GM12878 (cell line): ENCODE measurements at regions not wholly inside any gene's neighbourhood (a gene's known extent, or its start where the extent isn't known, plus 50 kb on each side); places are given as distances from the start of the nearest gene placed in this dataset.

Experiments
- CEBPB ChIP-seq, 2 experiments: fragments of 150-350 bp in 1 of 2; IDR thresholded peaks; 2 replicates each; pipeline ENCODE4 v1.6.1; 2012 to 2014; ENCODE audit warnings: low read depth in 2 of 2, low read length in 2 of 2, borderline replicate concordance in 1 of 2, inconsistent platforms in 1 of 2
- CREB1 ChIP-seq: IDR thresholded peaks from 2 replicates; pipeline ENCODE4 v1.6.1; 2012; ENCODE audit warnings: low read depth, mild to moderate bottlenecking, inconsistent platforms
- DPF2 ChIP-seq: fragments of 450-650 bp; IDR thresholded peaks from 2 replicates; pipeline ENCODE4 v1.6.1; 2017; ENCODE audit warnings: mild to moderate bottlenecking
- ESRRA ChIP-seq: IDR thresholded peaks from 2 replicates; pipeline ENCODE4 v1.6.1; 2012; ENCODE audit warnings: mild to moderate bottlenecking, low read length, improper control_type of control experiment
- RAD21 ChIP-seq: IDR thresholded peaks from 2 replicates; pipeline ENCODE4 v1.6.1; 2011; ENCODE audit warnings: mild to moderate bottlenecking, low read depth, low read length, moderate library complexity; ENCODE audit not compliant: insufficient read depth
- STAT3 ChIP-seq: IDR thresholded peaks from 2 replicates; pipeline ENCODE4 v1.6.1; 2011; ENCODE audit warnings: low read depth, low read length, improper control_type of control experiment
- WRNIP1 ChIP-seq: IDR thresholded peaks from 2 replicates; pipeline ENCODE4 v1.6.1; 2011; ENCODE audit warnings: low read depth, low read length, improper control_type of control experiment, borderline replicate concordance
- TF ChIP-seq, protein P1 (sequence below): fragments of 450-650 bp; formaldehyde crosslinking; IDR thresholded peaks from 2 replicates; pipeline ENCODE4 v1.4.0; 2022; ENCODE audit warnings: mild to moderate bottlenecking, moderate library complexity
- TF ChIP-seq, protein P2 (sequence below): fragments of 450-650 bp; IDR thresholded peaks from 2 replicates; pipeline ENCODE4 v1.6.1; 2017; ENCODE audit warnings: mild to moderate bottlenecking, moderate library complexity
- TF ChIP-seq, protein P3 (sequence below), 3 experiments: IDR thresholded peaks in 2 of 3; conservative IDR thresholded peaks in 1 of 3; 2 replicates each; pipeline ENCODE4 v1.5.1; 2011; ENCODE audit warnings: low read depth in 3 of 3, low read length in 3 of 3, mild to moderate bottlenecking in 3 of 3, control low read depth in 2 of 3, moderate library complexity in 2 of 3, inconsistent platforms in 1 of 3, mixed read lengths in 1 of 3; ENCODE audit not compliant: control insufficient read depth in 2 of 3, insufficient read depth in 1 of 3; ENCODE audit errors: extremely low read depth in 1 of 3
- TF ChIP-seq, protein P4 (sequence below): IDR thresholded peaks from 2 replicates; pipeline ENCODE4 v1.6.1; 2012; ENCODE audit warnings: low read depth, low read length, improper control_type of control experiment

DNA sequence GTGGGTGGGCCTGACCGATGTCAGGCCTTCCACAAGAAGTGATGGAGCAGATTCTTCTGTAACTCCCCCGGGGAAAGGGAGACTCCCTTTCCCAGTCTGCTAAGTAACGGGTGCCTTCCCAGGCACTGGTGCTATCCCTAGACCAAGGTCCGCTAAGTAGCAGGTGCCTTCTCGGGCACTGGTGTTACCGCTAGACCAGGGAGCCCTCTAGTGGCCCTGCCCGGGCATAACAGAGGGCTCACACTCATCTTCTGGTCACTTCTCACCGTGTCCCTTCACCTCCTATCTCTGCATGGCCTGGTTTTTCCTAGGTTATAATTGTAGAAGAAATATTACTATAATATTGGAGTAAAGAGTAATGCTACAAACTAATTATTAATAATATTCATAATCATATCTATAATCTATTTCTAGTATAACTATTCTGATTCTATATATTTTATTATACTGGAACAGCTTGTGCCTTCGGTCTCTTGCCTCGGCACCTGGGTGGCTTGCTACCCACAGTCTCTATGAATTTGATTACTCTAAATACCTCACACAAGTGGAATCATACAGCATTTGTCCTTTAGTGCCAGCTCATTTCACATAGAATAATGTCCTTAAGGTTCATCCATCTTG, 1378.7 kb downstream of the XPNPEP1 start:
- TF ChIP-seq, protein P1, sequence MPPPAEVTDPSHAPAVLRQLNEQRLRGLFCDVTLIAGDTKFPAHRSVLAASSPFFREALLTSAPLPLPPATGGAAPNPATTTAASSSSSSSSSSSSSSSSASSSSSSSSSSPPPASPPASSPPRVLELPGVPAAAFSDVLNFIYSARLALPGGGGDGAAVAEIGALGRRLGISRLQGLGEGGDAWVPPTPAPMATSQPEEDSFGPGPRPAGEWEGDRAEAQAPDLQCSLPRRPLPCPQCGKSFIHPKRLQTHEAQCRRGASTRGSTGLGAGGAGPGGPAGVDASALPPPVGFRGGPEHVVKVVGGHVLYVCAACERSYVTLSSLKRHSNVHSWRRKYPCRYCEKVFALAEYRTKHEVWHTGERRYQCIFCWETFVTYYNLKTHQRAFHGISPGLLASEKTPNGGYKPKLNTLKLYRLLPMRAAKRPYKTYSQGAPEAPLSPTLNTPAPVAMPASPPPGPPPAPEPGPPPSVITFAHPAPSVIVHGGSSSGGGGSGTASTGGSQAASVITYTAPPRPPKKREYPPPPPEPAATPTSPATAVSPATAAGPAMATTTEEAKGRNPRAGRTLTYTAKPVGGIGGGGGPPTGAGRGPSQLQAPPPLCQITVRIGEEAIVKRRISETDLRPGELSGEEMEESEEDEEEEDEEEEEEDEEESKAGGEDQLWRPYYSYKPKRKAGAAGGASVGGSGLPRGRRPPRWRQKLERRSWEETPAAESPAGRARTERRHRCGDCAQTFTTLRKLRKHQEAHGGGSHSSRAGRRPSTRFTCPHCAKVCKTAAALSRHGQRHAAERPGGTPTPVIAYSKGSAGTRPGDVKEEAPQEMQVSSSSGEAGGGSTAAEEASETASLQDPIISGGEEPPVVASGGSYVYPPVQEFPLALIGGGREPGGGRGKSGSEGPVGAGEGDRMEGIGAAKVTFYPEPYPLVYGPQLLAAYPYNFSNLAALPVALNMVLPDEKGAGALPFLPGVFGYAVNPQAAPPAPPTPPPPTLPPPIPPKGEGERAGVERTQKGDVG (CRISPR knock-in tag), result no peak
- peak; percentile 90 for TF ChIP-seq RAD21
- no peak for TF ChIP-seq WRNIP1
- TF ChIP-seq ESRRA, result no peak
- TF ChIP-seq, protein P2, sequence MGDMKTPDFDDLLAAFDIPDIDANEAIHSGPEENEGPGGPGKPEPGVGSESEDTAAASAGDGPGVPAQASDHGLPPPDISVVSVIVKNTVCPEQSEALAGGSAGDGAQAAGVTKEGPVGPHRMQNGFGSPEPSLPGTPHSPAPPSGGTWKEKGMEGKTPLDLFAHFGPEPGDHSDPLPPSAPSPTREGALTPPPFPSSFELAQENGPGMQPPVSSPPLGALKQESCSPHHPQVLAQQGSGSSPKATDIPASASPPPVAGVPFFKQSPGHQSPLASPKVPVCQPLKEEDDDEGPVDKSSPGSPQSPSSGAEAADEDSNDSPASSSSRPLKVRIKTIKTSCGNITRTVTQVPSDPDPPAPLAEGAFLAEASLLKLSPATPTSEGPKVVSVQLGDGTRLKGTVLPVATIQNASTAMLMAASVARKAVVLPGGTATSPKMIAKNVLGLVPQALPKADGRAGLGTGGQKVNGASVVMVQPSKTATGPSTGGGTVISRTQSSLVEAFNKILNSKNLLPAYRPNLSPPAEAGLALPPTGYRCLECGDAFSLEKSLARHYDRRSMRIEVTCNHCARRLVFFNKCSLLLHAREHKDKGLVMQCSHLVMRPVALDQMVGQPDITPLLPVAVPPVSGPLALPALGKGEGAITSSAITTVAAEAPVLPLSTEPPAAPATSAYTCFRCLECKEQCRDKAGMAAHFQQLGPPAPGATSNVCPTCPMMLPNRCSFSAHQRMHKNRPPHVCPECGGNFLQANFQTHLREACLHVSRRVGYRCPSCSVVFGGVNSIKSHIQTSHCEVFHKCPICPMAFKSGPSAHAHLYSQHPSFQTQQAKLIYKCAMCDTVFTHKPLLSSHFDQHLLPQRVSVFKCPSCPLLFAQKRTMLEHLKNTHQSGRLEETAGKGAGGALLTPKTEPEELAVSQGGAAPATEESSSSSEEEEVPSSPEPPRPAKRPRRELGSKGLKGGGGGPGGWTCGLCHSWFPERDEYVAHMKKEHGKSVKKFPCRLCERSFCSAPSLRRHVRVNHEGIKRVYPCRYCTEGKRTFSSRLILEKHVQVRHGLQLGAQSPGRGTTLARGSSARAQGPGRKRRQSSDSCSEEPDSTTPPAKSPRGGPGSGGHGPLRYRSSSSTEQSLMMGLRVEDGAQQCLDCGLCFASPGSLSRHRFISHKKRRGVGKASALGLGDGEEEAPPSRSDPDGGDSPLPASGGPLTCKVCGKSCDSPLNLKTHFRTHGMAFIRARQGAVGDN, result no peak
- TF ChIP-seq CEBPB (IDR thresholded peaks at IDR 0.05; ENCODE audit: borderline replicate concordance in 1 of 2, low read depth in 2 of 2, low read length in 2 of 2), result no peak
- TF ChIP-seq, protein P3, sequence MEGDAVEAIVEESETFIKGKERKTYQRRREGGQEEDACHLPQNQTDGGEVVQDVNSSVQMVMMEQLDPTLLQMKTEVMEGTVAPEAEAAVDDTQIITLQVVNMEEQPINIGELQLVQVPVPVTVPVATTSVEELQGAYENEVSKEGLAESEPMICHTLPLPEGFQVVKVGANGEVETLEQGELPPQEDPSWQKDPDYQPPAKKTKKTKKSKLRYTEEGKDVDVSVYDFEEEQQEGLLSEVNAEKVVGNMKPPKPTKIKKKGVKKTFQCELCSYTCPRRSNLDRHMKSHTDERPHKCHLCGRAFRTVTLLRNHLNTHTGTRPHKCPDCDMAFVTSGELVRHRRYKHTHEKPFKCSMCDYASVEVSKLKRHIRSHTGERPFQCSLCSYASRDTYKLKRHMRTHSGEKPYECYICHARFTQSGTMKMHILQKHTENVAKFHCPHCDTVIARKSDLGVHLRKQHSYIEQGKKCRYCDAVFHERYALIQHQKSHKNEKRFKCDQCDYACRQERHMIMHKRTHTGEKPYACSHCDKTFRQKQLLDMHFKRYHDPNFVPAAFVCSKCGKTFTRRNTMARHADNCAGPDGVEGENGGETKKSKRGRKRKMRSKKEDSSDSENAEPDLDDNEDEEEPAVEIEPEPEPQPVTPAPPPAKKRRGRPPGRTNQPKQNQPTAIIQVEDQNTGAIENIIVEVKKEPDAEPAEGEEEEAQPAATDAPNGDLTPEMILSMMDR (IDR thresholded peaks at IDR 0.05 in 2 of 3, conservative IDR thresholded peaks at IDR 0.05 in 1 of 3; ENCODE audit: control insufficient read depth in 2 of 3, extremely low read depth in 1 of 3, insufficient read depth in 1 of 3, low read depth in 3 of 3, low read length in 3 of 3), result peak; percentile 79 to 97 (median 92)
- no peak for TF ChIP-seq DPF2
- no peak for TF ChIP-seq STAT3
- TF ChIP-seq, protein P4, sequence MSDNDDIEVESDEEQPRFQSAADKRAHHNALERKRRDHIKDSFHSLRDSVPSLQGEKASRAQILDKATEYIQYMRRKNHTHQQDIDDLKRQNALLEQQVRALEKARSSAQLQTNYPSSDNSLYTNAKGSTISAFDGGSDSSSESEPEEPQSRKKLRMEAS, result no peak
- TF ChIP-seq CREB1, result no peak
